ENCODE measurements at regions not wholly inside any gene's neighbourhood (a gene's known extent, or its start where the extent isn't known, plus 50 kb on each side); places are given as distances from the start of the nearest gene placed in this dataset.

DNA sequence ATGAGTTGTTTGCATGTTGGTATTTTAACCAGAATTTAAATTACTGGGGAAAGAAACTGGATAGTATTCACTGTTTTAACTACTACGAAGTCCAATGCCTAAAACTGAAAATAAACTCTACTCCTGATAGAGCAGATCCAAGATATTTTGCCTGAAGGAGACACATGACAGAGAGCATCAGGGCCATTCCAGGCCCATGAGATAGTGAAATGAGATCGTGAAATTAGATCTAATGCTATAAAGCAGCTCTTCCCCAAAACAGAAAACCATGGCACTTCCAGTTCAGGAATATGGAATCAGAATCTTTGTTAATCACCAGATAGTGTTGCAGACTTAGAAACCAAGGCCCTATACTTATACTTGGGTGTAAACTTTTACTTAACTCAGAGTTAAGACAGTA lies 124.3 kb upstream of the CACNA2D1 start:
- TF ChIP-seq CTCF (IDR thresholded peaks at IDR 0.05): no peak
- 72 to 77% methylated on average over 2 of the region's 2 CpGs for WGBS, 2 donors
- Histone ChIP-seq H3K4me3 (no peak overlapping the region), H3K4me1 (peaks cover 0 to 15% (median 8%) of the 10 kb centered on the region in 9 donors), H3K36me3 (no peaks in the 10 kb centered on the region), H3K9me3 (no peaks in the 10 kb centered on the region), H3K27ac (no peak overlapping the region), H3K27me3 (no peaks in the 10 kb centered on the region)
- ATAC-seq: no peak
- no peak for DNase-seq
- intact Hi-C loops (cut with DNase I): loop anchor here in 1 of 10 donors (10.0 kb wide), 1 partner anchor 113 kb away; no protein-coding TSS in a partner anchor

DNA sequence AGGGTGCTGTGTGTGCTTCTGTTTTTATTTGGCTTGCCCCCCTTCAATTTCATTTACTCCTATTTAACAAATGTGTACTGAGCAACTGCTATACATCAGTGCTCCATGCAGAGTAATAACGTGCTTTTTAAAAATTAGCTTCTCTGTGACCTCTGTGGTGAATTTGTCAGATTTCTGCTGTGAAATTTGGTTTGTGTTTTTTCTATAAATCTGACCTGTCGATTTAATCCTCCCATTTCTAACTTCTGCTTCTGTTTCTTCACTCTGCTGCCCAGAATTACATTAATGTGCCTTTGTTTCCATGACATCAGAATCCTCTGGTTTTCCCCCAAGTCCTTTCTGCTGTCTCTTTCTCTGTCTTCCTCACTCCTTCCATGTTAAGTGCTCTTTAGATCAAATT lies 123.8 kb upstream of the CACNA2D1 start:
- DNase-seq (no peak), ATAC-seq (no peak)
- Histone ChIP-seq H3K4me1 (peaks cover 0 to 15% (median 5%) of the 10 kb centered on the region in 9 donors), H3K27me3 (no peaks in the 10 kb centered on the region), H3K36me3 (no peaks in the 10 kb centered on the region), H3K4me3 (no peak overlapping the region), H3K27ac (no peak overlapping the region), H3K9me3 (no peaks in the 10 kb centered on the region)
- intact Hi-C loops (cut with DNase I): loop anchor here in 1 of 10 donors (10.0 kb wide), 1 partner anchor 113 kb away; no protein-coding TSS in a partner anchor
- TF ChIP-seq CTCF (IDR thresholded peaks at IDR 0.05): no peak
- 61 to 81% methylated on average over 2 of the region's 2 CpGs for WGBS, 2 donors

- Histone ChIP-seq H3K27me3 (no peaks in the 10 kb centered on the region), H3K36me3 (no peaks in the 10 kb centered on the region), H3K9me3 (no peaks in the 10 kb centered on the region), H3K4me3 (no peak overlapping the region), H3K27ac (no peak overlapping the region), H3K4me1 (peaks cover 0 to 15% (median 0%) of the 10 kb centered on the region in 9 donors)
- TF ChIP-seq CTCF (IDR thresholded peaks at IDR 0.05): no peak
- intact Hi-C loops (cut with DNase I): loop anchor here in 1 of 10 donors (10.0 kb wide), 1 partner anchor 112 kb away; no protein-coding TSS in a partner anchor
- ATAC-seq (peak in 1 of 8 donors; percentile 53), DNase-seq (peak; percentile 9 to 38)
- WGBS, 2 donors: 10 to 15% methylated on average over 1 of the region's 1 CpG
Observed at GRCh38 chr7:82566752-82567151, 123.2 kb upstream of the CACNA2D1 start.

DNA sequence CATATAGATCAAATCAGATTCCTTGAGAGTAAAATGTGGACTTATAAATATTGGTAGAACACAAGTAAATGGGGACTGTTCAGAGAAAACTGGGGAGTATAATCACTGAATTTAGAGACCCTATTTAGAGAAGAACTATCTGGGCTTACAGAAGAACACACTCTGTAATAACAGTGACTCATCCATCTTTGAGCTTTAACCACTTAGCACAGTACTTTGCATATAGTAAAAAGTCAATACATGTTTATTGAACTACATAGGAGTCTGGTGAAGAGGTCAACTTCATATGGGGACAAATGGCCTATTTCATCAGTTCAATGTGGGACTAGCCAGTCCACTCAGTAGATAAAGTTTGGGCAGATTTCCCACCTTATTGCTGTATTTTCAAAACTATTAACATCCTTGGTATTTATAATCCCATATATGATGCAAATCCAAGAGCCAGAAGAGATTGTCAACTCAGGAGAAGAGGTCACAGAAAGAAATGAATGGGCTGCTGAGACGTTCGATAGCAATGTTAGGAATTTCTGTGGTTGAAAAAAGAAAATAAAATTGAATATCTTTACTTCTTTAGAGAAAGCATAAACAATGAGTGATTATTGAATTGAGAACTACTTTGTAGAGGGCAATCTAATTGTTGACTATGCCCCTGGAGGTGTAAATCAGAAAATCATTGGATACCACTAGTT lies 119.3 kb upstream of the CACNA2D1 start:
- no peak overlapping the region for H3K4me3 ChIP-seq
- 88 to 91% methylated on average over 2 of the region's 2 CpGs for WGBS, 2 donors
- DNase-seq (no peak), ATAC-seq (no peak)
- TF ChIP-seq CTCF (IDR thresholded peaks at IDR 0.05): no peak
- no peaks in the 10 kb centered on the region for H3K27me3 ChIP-seq
- intact Hi-C loops (cut with DNase I): loop anchor here in 1 of 10 donors (10.0 kb wide), 1 partner anchor 108 kb away; no protein-coding TSS in a partner anchor
- no peak overlapping the region for H3K27ac ChIP-seq
- no peaks in the 10 kb centered on the region for H3K9me3 ChIP-seq
- H3K36me3 ChIP-seq: no peaks in the 10 kb centered on the region
- H3K4me1 ChIP-seq: peaks cover 0 to 14% (median 0%) of the 10 kb centered on the region in 9 donors
